RKO (cell line): ENCODE measurements at regions not wholly inside any gene's neighbourhood (a gene's known extent, or its start where the extent isn't known, plus 50 kb on each side); places are given as distances from the start of the nearest gene placed in this dataset.
A peak's percentile ranks its signal among the peaks of the same experiment; 100 is the strongest.

ENCODE experiments used
- DNase-seq: peaks from one replicate; pipeline ENCODE4 v3.0.0-alpha.2; 2016; ENCODE audit warnings: low spot score

DNA sequence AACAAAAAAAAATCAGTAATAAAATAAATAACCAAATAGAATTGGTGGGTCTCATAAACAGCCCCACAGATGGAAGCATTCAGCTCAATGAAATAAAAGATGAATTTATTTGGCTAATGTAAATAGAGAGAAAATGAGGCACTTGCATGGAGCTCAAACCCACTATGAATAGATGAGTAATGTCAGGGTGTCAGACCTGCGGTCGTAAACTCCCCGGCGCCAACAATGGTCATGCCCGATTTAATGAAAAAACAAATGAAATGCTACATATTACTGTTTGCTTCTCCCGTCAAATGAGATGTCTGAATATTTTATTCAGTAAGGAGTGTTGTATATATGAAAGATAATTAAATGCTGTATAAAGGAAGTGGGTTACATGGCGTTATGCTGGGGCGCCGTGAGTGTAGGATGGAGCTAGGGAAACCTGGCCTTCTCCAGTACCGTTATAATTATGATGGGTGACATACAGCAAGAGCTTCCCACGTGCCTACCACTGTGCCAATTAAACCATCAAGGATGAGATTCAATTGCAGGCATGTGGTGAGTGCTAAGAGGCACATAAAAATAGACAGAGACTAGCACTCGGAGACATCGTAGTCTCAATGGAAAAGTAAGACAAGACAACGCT lies 648.1 kb downstream of the BCL11B start:
- DNase-seq = no peak

DNA sequence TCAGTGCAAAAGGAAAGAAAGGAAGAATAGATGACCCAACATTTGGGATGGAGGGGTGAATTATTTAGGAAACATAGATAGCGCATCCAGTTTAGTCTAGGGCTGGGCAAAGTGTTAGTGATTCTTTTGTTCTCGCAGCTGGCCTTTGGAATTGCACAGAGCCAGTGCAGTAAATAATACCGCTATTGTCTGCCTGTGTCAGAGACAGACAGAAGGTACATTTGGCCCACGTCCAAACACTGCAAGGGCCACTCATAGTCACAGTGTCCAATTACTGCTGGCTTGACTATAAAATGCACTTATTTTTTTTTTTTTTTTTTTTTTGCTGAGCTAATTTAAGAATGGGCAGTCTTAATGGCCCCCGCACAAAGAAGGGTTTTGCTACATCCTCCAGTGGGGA lies 638.6 kb downstream of the BCL11B start:
- no peak for DNase-seq

DNA sequence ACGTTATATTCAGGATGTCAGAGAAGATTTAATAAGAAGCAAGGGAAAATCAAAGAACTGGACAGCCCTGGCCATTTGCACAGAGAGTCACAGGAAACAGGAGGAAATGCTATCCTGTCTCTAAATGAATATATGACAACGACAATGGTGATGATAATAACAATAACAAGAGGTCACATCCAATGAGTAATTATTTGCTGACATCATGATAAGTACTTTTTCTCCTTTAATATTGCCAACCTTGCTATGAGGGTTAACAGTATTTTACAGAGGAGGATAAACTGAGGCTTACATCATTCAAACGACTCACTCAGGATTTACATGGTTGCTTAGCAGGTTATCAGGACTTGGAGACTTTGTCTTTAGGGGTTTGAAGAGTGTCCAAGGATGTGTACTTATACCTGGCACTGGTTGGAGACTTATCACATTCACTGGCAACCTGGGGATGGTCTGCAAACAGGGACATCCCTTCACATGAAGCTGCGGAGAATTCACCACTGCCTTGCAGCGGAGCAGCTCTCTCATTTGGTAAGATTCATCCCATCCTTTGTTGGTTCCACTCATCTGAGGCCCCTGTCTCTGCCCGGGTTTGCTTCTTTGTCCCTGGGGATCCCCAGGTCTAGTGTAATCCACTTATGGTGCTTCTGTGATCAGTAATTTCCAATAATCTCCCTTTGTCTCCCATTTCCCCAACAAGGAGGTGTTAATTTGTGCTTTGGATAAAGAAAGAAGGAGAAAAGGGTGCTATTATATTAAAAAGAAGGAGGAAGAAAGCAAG lies 637.8 kb downstream of the BCL11B start:
- no peak for DNase-seq

DNA sequence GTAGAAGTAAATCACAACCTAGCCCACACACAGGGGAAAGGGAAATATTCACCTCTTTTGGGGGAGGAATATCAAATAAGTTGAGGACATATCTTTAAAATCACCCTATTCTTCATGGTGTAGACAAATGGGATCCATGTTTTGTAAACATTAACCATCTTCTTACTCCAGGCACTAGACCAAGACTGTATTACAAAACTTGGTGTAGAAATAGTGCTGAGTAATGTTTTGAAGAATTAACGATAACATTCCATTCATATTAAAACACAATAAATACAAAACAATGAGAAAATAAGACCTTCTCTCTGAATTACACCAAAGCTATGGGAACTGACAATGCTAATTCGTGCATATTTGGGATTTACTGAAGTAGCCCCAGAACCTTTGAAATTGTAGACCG lies 633.6 kb downstream of the BCL11B start:
- no peak for DNase-seq

DNA sequence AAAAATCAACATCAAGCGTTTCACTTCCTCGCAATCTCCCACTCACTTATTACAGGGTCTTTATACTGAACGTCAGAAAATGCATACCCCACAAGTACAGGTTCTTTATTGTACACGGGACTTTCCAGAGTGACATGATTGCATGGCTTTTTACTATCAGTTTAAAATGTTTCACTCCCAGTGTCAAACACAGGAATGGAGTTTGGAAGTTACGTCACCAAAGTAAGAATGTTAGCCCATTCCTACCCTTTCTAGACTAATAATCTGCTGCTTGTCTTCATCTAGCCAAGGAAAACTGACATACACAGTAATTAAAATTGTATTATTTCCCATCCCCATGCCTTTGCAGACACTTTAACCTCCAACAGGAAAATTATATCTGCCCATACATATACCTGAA lies 624.2 kb downstream of the BCL11B start:
- no peak for DNase-seq

DNA sequence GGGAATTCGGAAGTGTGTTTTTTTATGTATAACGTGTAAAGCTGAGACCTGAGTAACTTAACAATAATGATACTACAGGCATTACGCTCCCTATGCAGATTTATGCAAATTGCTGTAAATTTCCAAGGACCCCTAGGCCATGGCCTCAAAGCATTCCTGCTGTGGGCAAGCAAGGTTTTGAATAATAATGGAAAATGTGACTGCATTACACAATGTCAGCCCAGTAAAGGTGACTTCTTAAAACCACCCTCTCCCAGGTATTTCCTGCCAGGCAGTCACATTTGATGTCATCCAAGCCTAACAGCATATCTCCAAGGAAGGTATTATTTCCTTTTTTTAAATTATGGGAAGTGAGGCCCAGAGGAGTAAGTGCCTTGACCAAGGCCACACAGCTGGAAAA lies 621.0 kb downstream of the BCL11B start:
- no peak for DNase-seq

DNA sequence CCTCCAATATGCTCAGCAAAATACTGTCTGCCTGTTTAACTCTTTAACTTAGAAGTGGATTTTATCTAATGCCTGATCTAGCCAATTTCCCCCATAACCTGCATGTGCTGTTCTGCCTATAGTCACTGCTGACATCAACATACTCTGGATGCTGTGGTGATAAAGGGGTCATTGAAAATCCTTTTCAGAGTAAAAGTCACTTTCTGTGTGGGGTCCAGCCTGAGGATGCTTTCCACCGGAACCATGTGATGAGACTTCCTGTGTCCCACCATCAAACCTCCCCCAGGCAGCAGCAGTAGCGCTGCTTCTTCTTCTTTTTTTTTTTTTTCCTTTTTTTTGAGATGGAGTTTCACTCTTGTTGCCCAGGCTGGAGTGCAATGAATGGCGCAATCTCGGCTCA lies 607.0 kb downstream of the BCL11B start:
- no peak for DNase-seq

DNA sequence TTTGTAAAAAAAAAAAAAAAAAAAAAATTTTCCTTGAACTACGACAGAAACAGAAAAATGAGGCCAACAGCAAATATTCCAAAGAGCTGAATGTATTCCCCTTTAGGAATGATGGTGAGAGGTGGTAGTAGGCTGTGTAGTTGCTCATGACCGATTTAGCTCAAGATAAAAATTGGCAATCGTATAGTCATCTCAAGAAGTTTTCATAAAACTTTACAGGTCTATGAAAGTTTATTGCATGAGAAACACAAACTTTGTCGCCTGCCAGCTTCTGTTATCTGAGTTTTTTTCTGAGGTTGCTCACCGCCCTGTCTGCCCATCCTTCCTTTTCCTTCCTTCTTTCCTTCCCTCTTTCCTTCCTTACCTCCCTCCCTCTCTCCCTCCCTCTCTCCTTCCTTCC lies 605.5 kb downstream of the BCL11B start:
- DNase-seq = no peak

DNA sequence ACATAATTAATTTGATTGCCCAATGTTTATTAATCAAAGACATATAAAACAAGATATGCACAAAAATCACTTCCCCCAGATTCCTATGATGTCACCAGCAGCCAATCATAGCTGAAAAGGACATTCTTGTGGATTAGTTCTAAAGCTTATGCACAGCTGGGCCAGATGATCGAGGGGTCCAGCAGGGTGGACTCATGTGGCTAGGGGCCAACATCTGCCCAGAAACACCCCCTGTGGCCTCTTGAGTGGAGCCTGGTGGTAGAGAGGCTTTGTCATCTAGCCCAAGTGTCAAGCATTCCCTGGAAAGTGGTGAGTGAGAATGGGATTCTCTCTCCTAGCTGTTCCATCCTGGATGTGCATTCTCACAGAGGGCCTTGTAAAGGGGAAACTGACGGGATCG lies 590.0 kb downstream of the BCL11B start:
- DNase-seq = no peak

DNA sequence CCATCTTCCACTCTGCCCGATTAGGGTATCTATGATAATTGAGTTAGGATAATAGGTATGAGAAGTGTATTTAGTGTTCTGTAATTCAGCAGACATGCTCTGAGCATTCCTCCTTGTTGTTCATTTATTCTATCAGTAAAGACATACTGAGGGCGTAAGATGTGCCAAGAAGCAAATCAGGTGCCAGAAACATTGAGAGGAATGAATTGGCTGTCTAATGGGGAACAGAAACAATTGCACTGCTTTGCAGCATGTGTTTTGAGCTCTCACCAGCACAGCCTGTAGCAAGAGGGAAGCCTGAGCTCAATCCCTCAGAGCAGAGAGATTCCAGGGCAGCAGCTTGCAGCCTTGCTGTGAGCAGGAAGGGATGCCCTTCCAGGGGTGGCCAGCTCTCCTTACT lies 589.3 kb downstream of the BCL11B start:
- DNase-seq = no peak

DNA sequence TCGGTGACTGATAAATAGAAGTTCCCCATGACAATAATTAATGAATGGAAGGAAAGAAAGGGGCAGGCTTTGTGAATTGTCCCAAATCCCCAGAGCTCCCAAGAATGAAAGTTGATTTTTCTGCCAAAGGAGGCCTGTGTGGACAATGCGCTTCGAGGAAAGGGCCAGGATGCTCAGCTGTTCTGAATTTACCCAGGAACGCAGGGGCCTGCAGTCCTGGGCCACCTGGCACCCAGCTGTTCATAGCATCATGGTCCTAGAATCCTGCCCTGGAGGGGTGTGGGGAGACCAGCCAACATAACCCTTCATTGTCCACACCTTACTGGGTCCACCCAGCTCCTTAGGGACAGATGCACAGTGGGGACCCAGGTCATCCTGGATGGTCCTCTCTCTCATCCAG lies 587.5 kb downstream of the BCL11B start:
- no peak for DNase-seq

DNA sequence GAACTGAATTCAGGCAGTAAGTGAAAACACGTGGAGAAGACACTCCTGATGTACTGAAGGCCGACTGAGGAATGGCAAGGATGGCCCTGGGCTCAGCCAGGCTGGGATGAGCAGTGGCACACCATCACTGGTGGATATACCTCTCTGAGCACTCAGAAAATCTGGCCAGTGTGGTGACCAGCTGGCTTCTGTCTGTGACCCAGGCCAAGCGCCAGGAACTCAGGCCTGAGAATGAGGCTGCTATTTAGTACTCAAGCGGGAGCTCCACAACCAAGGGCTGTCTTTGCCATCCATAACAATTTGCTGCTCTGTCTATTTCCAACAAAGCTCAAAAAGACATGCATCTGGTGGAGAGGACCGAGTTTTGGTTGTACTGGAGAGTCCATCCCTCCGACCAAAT lies 586.3 kb downstream of the BCL11B start:
- DNase-seq = no peak

DNA sequence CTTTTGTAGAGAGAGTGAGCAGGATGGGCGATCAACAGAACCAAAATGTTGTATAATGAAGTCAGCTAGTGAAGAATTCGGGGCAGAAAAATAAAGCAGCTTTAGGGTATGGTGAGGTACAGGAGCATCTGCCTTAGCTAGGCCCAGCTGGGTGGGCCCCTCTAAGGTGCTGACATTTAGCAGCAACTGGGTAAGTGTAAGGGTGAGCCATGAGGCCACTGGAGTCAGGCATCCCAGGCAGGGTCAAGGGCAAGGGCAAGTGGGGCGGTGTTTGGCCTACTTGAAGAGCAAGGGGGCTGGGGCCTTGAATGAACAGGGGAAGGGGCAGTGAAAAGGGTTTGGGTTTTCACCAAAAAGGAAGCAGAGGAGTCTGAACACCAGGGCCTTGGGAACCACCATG lies 583.6 kb downstream of the BCL11B start:
- no peak for DNase-seq

DNA sequence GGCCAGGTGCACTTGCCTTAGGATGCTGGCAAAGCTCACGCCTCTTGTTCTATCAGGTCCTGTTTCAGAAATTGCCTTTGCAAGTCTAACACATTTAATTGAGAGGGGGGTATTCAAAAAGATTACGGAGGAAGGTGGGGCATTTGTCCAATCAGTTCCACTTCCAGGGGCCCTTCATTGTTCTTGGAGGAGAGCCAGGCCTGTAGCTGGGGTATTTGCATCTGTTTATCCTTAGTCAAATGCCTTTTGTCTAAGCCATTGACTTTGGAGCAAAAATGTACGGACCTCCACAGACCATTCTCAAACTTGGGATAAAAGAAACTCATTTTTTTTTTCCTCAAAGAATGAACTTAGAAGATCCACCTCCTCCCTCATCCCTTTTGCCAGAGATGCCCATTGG lies 582.0 kb downstream of the BCL11B start:
- no peak for DNase-seq

DNA sequence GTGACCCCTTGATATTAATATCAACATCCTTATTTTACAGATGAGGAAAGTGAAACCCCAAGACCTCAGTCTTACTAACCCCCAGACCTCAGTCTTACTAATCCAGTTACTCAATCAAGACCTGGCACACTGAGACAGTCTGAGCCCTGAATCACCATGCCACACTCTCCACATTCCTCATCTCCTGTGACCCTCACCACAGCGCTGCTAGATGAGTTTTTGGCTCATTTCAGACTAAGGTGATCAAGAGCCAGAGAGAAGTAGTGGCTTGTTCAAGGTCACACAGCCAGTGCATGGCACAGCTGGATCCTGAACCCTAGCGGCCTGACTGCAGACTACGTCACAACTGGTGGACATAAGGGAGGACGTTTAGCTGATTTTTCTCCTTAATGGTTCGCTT lies 579.2 kb downstream of the BCL11B start:
- DNase-seq = peak; percentile 3

DNA sequence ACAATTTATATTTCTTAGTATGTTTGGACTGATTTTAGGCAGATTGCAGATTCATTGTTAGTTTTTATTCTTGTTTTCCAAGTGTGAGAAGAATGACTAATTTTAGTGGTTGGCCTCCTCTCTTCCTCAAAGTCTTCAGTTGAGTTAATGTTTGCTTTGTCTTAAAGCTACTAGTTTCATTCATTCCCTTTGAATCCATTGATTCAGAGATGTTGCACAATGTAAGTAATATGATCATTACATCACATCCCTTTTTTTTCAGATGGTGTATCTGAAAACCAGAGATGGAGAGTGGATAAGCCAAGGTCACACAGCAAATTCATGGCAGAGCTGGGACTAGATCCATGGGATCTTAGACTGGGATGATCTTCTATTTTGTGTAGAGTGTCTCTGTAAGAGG lies 577.5 kb downstream of the BCL11B start:
- no peak for DNase-seq

DNA sequence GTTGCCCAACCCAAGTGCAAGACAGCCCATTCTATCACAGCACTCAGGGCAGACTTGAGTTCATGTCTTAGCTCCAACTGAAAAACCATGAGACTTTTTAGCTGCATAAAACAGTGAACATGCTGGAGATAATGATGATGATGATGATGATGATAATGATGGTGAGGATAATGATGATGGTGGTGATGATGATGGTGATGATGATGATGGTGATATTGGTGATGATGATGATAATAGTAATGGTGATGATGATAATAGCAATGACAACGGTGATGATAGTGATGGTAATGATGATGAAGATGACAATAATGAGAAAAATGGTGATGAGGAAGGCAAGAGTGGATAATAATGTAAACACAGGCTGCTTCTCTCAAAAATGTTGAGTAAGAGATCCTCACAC lies 576.2 kb downstream of the BCL11B start:
- DNase-seq = no peak

DNA sequence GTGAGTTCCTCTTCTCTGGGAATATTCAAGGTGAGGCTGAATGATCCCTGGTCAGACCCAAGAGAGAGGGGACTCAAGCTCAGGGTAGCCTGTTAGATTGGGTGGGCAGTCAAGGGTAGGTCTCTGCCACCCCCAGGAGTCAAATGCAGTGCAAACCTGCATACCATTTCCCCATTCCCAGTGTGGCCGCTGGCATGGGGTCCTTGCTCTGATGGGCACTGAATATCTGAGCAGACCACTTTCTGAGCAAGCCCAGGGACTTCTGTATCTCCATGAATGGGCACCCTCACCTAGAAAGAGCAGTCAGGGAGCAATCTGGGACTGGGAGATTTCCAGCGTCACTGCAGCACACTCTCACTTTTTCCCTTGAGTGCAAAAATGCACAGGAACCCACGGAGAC lies 573.7 kb downstream of the BCL11B start:
- no peak for DNase-seq

DNA sequence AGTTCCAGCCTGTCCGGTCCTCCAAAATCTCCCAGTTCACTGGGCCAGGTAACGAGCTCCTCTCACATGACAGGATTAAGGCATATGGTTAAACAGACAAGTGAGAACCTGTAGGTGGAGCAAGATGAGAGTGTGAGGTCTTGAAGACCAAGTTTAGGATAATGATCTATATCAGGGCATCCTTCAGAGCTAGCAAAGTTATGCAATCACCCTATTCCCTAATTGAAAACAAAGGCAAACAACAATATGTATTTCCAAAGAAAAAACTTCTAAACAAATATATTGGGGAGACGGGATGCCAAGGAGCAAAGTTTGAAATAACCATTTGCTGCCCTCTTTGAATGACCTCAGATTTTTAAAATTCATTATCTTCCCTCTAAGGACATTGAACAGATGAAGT lies 571.2 kb downstream of the BCL11B start:
- DNase-seq = no peak

DNA sequence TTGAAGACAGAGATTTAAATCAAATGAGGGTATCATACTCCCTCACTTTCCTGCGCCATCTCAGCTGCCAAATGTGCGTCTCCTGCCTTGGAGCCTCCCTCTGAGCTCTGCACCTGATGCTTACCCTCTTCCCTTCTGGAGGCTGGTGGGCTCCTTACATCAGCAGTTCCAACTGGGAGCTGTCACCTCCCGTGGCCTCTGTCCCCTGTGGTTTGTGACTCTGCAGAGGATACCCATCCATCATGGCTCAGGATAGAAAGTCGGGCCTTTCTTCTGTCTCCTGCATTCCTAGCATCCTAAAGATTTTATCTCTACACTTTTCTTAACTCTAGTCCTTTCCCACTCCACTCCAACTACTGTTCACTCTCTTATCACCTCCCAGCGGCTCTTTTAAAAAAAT lies 570.6 kb downstream of the BCL11B start:
- no peak for DNase-seq

DNA sequence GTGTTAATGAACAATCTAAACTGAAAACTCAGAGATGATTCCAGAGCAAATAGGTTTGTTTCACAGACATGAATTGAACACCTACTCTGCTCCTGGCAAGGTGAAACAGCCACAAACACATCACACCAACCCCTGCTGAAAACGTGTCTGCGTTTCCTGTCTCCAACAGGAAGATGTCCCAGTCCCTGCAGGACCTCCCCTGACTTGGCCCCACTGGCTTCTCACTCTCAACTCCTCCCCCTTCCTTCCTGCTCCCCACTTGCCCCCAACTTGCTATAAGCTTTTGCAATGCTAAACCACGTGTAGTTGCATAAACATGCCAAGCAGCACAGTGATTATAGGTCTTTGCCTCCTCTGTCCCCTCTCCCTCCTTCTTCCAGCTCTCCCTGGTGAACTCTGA lies 567.6 kb downstream of the BCL11B start:
- no peak for DNase-seq

DNA sequence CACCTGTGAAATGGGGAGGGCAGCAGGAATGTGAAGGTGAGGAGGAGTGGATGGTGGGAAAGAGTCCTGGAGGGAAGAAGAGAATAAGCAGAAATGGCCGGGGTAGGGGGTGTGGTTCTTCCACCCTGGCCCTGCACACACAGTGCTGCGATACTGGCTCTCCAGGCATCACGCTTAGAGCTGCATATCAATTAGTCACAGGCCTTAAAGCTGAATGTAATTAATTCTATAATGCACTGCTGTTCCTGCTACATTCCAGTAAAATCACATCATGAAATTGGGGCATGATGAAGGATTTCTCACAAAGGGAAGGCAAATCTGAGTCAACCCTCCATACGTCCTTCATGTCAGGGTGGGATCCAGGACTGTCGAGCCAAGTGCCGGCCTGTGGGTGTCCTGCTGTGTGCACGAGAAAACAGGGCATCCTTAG lies 566.1 kb downstream of the BCL11B start:
- DNase-seq = no peak

DNA sequence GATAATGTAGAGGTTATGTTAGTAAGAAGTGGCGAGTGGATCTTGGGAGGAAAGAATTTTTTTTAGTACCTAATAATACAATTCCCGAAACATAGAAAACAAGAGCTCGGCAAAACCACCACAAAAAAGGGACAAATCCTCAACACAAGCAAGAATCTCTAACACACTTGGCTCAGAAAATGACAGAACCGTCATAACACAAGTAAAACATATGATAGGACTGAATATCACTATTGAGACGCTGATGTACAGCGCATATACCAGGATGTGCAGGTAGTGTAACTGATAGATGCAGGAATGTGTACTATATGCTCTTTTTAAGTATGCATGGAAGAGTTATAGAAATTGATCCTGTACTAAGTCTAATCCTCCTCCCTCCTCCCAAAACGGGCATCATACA lies 564.5 kb downstream of the BCL11B start:
- DNase-seq = no peak

DNA sequence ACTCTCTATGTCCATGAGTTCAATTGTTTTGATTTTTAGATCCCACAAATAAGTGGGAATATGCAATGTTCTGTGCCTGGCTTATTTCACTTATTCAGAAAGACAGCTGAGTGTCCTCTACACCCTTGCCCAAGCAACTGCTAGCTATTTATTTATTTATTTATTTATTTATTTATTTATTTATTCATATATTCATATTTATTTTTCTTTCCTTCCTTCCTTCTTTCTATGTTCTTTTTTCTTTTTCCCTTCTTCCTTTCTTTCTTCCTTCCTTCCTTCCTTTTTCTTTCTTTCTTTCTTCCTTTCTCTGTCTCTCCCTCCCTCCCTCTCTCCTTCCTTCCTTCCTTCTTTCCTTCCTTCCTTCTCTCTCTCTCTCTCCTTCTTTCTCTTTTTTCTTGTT lies 563.4 kb downstream of the BCL11B start:
- DNase-seq = no peak
